B cell (primary cell): ENCODE measurements at regions not wholly inside any gene's neighbourhood (a gene's known extent, or its start where the extent isn't known, plus 50 kb on each side); places are given as distances from the start of the nearest gene placed in this dataset.

Experiments
- ATAC-seq: fragments of 200-7000 bp; cut with Tn5 transposase; one replicate; pipeline ENCODE4 v1.10.0; 2021; ENCODE audit warnings: low read depth, mild to moderate bottlenecking, moderate number of reproducible peaks, moderate library complexity
- CTCF ChIA-PET: fragments of 350-600 bp; sonication (Branson Sonifier 250); formaldehyde crosslinking; loops from one replicate; lab custom pipeline; 2021; ENCODE audit warnings: antibody characterized with exemption, inconsistent platforms; lab: Charles Lee
- POLR2A ChIA-PET: fragments of 350-600 bp; sonication (Branson Sonifier 250); formaldehyde crosslinking; loops from one replicate; lab custom pipeline; 2021; ENCODE audit warnings: antibody characterized with exemption; lab: Charles Lee
- DNase-seq: peaks from one replicate; pipeline ENCODE4 v3.0.0; 2013
- H2AFZ ChIP-seq: 2 replicates; pipeline ENCODE4 v1.6.1; 2012; ENCODE audit warnings: mild to moderate bottlenecking, low read depth, low read length; ENCODE audit not compliant: insufficient read depth, poor library complexity, severe bottlenecking
- H3K27ac ChIP-seq, 2 donors: 1 replicate in 1 of 2; 2 replicates in 1 of 2; pipeline ENCODE4 v1.5.1; 2012 to 2013; ENCODE audit warnings: low read length in 2 of 2, mild to moderate bottlenecking in 2 of 2, moderate library complexity in 1 of 2
- H3K27me3 ChIP-seq, 4 experiments: fragments of 200-600 bp in 1 of 4; sonication (generic) in 1 of 4; replicated peaks in 1 of 4; 1 replicate in 2 of 4; 2 replicates in 2 of 4; pipeline versions ENCODE4 v1.6.1 to v1.7.0; 2013 to 2016; ENCODE audit warnings: low read length in 3 of 4, mild to moderate bottlenecking in 2 of 4, mixed read lengths in 1 of 4, moderate library complexity in 1 of 4; ENCODE audit not compliant: insufficient read depth in 4 of 4, control insufficient read depth in 3 of 4; ENCODE audit errors: control extremely low read depth in 1 of 4
- H3K36me3 ChIP-seq, 2 experiments: replicated peaks in 1 of 2; 1 replicate in 1 of 2; 2 replicates in 1 of 2; pipeline versions ENCODE4 v1.6.1 to v1.7.1; 2013; ENCODE audit warnings: low read length in 1 of 2; ENCODE audit not compliant: insufficient read depth in 2 of 2, control insufficient read depth in 1 of 2; ENCODE audit errors: control extremely low read depth in 1 of 2, extremely low read depth in 1 of 2
- H3K4me1 ChIP-seq, 2 donors: fragments of 200-600 bp in 1 of 2; sonication (generic) in 1 of 2; 1 replicate in 1 of 2; 2 replicates in 1 of 2; pipeline versions ENCODE4 v1.5.1 to v1.6.1; 2013 to 2017; ENCODE audit warnings: low read length in 2 of 2; ENCODE audit not compliant: control insufficient read depth in 2 of 2, insufficient read depth in 2 of 2
- H3K4me2 ChIP-seq: replicated peaks from 2 replicates; pipeline ENCODE3; 2012; ENCODE audit warnings: mild to moderate bottlenecking, low read depth, low read length; ENCODE audit not compliant: poor library complexity, severe bottlenecking
- H3K4me3 ChIP-seq, 5 experiments: fragments of 200-600 bp in 1 of 5; sonication (generic) in 1 of 5; 1 replicate in 3 of 5; 2 replicates in 2 of 5; pipeline versions ENCODE4 v1.5.1 to v1.7.0; 2011 to 2016; ENCODE audit warnings: low read length in 4 of 5, mild to moderate bottlenecking in 4 of 5, low read depth in 2 of 5, control low read depth in 1 of 5, moderate library complexity in 1 of 5; ENCODE audit not compliant: insufficient read depth in 1 of 5; ENCODE audit errors: control extremely low read depth in 1 of 5, extremely low read depth in 1 of 5
- H3K79me2 ChIP-seq: fragments of 200-600 bp; sonication (generic); one replicate; pipeline ENCODE4 v1.6.0; 2016; ENCODE audit warnings: low read length; ENCODE audit not compliant: control insufficient read depth, insufficient read depth
- H3K9ac ChIP-seq: fragments of 200-600 bp; sonication (generic); 2 replicates; pipeline ENCODE4 v1.6.1; 2017; ENCODE audit warnings: mild to moderate bottlenecking, low read length, moderate library complexity
- H3K9me3 ChIP-seq, 3 donors: one replicate each; pipeline versions ENCODE4 v1.6.1 to v1.7.1; 2013; ENCODE audit warnings: low read length in 2 of 3; ENCODE audit not compliant: control insufficient read depth in 2 of 3, insufficient read depth in 1 of 3; ENCODE audit errors: control extremely low read depth in 1 of 3
- H4K20me1 ChIP-seq: 2 replicates; pipeline ENCODE4 v1.6.0; 2012; ENCODE audit warnings: mild to moderate bottlenecking, low read length; ENCODE audit not compliant: insufficient read depth, control insufficient read depth, poor library complexity, severe bottlenecking
- H3K27ac Mint-ChIP-seq: one replicate; pipeline ENCODE4 v1.8.0; 2021; ENCODE audit warnings: mixed read lengths
- H3K27me3 Mint-ChIP-seq: one replicate; pipeline ENCODE4 v1.8.0; 2021; ENCODE audit warnings: mixed read lengths
- H3K4me1 Mint-ChIP-seq: one replicate; pipeline ENCODE4 v1.8.0; 2021; ENCODE audit warnings: mixed read lengths
- H3K4me3 Mint-ChIP-seq: one replicate; pipeline ENCODE4 v1.8.0; 2021; ENCODE audit warnings: mixed read lengths
- H3K9me3 Mint-ChIP-seq: one replicate; pipeline ENCODE4 v1.8.0; 2022; ENCODE audit warnings: mixed read lengths; ENCODE audit not compliant: insufficient read depth
- EZH2 ChIP-seq: IDR thresholded peaks from 2 replicates; pipeline ENCODE4 v1.6.1; 2012; ENCODE audit warnings: borderline replicate concordance, low read depth, mild to moderate bottlenecking, moderate library complexity, low read length; ENCODE audit not compliant: insufficient read depth, poor library complexity, severe bottlenecking
- WGBS: methylation state at CpG from one replicate; pipeline ENCODE4 v1.1.5; 2013; ENCODE audit warnings: missing lambda C conversion rate; ENCODE audit not compliant: insufficient coverage; 5-methylcytosine and 5-hydroxymethylcytosine counted together
- intact Hi-C: fragments of 100-400 bp; cut with micrococcal nuclease; formaldehyde crosslinking; loops from one replicate; pipeline ENCODE4 v1.10.0; 2022
- TF ChIP-seq, protein P1 (sequence below): fragments of 200-600 bp; IDR thresholded peaks from one replicate; pipeline ENCODE4 v1.8.0; 2022; ENCODE audit warnings: antibody characterized with exemption, mild to moderate bottlenecking

DNA sequence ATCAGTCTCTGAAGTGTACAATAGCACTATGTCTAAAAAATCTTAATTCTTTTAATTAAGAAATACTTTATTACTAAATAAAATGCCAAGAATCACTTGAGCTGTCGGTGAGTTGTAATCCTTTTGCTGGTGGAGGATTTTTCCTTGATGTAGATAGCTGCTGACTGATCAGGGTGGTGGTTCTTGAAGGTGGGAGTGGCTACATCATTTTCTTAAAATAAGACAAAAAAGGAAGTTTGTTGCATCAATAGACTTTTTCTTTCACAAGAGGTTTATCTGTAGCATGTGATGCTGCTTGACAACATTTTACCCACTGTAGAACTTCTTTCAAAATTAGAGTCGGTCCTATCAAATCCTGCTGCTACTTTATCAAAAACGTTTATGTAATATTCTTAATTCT is 68.8 kb upstream of the ZC4H2 start:
- WGBS = no CpG with 5 or more reads among the region's 3 CpGs
- no peak overlapping the region for H3K27ac ChIP-seq
- H3K79me2 ChIP-seq = peaks cover 3% of the 10 kb centered on the region
- CTCF ChIA-PET = no interaction called here
- H3K4me1 ChIP-seq = no peaks in the 10 kb centered on the region
- H3K9me3 ChIP-seq = peaks cover 0 to 6% (median 2%) of the 10 kb centered on the region in 3 donors
- peaks cover 8% of the 10 kb centered on the region for H3K4me1 Mint-ChIP-seq
- H3K27me3 ChIP-seq = no peaks in the 10 kb centered on the region
- H3K9me3 Mint-ChIP-seq = peaks cover 1% of the 10 kb centered on the region
- ATAC-seq (no peak), DNase-seq (no peak)
- H3K4me3 ChIP-seq = no peak overlapping the region
- no peak overlapping the region for H3K27ac Mint-ChIP-seq
- no peak overlapping the region for H3K9ac ChIP-seq
- POLR2A ChIA-PET = no interaction called here
- H3K27me3 Mint-ChIP-seq = no peaks in the 10 kb centered on the region
- intact Hi-C loops = no loop called here
- no peak overlapping the region for H3K4me2 ChIP-seq
- no peak overlapping the region for H2AFZ ChIP-seq
- no peak overlapping the region for H3K4me3 Mint-ChIP-seq
- TF ChIP-seq, protein P1, sequence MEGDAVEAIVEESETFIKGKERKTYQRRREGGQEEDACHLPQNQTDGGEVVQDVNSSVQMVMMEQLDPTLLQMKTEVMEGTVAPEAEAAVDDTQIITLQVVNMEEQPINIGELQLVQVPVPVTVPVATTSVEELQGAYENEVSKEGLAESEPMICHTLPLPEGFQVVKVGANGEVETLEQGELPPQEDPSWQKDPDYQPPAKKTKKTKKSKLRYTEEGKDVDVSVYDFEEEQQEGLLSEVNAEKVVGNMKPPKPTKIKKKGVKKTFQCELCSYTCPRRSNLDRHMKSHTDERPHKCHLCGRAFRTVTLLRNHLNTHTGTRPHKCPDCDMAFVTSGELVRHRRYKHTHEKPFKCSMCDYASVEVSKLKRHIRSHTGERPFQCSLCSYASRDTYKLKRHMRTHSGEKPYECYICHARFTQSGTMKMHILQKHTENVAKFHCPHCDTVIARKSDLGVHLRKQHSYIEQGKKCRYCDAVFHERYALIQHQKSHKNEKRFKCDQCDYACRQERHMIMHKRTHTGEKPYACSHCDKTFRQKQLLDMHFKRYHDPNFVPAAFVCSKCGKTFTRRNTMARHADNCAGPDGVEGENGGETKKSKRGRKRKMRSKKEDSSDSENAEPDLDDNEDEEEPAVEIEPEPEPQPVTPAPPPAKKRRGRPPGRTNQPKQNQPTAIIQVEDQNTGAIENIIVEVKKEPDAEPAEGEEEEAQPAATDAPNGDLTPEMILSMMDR = no peak
- TF ChIP-seq EZH2 = no peak
- no peaks in the 10 kb centered on the region for H4K20me1 ChIP-seq
- no peaks in the 10 kb centered on the region for H3K36me3 ChIP-seq

DNA sequence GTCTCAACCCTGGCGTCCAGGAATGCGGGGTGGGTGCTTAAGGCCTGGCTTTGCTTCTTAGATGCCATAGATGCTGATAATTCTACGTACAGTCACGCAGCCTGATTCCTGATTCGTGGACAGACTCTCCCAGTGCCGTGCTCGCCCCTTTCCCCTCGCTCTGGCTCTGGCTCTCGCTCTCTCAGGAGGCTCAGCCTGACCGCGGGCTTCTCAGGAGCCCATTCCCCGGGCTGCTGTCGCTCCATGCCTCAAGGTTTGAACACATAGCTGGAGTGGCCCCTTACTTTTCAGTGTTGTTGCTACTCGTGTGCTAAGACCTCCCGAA is 59.2 kb upstream of the ZC4H2 start:
- CTCF ChIA-PET = interaction anchor here (1.1 to 1.7 kb wide), 2 partner anchors 60 to 416 kb away, joined by 3 to 9 read pairs; partner anchors contain the start of gene ZC4H2
- 0% methylated on average over 10 of the region's 15 CpGs for WGBS

More for the DNA sequence above, 59.2 kb upstream of the ZC4H2 start:
- H3K79me2 ChIP-seq = peaks cover 5% of the 10 kb centered on the region
- Mint-ChIP-seq H3K4me3 (peak overlapping the region; percentile 96), H3K4me1 (peaks cover 24% of the 10 kb centered on the region), H3K27me3 (no peaks in the 10 kb centered on the region), H3K27ac (peak overlapping the region; percentile 95), H3K9me3 (no peaks in the 10 kb centered on the region)
- H2AFZ ChIP-seq = peak overlapping the region; percentile 75
- no peak for DNase-seq
- POLR2A ChIA-PET = no interaction called here
- H4K20me1 ChIP-seq = no peaks in the 10 kb centered on the region
- peak overlapping the region; percentile 57 to 85 for H3K27ac ChIP-seq
- H3K36me3 ChIP-seq = no peaks in the 10 kb centered on the region
- H3K9ac ChIP-seq = peak overlapping the region; percentile 74
- peak overlapping the region; percentile 67 for H3K4me2 ChIP-seq
- TF ChIP-seq, protein P1 = no peak
- no peak for TF ChIP-seq EZH2
- peaks cover 8 to 10% of the 10 kb centered on the region in 2 donors for H3K4me1 ChIP-seq
- ATAC-seq = peak; percentile 18
- H3K27me3 ChIP-seq = no peaks in the 10 kb centered on the region
- H3K9me3 ChIP-seq = no peaks in the 10 kb centered on the region
- peak overlapping the region; percentile 6 to 71 (median 68) for H3K4me3 ChIP-seq
- intact Hi-C loops = loop anchor here (10.0 kb wide), 2 partner anchors 641 to 831 kb away; partner anchors contain the start of genes AMER1 and MTMR8
